ES-I3 (cell line): ENCODE measurements at regions not wholly inside any gene's neighbourhood (a gene's known extent, or its start where the extent isn't known, plus 50 kb on each side); places are given as distances from the start of the nearest gene placed in this dataset.

Experiments used
- H3K36me3 ChIP-seq: 2 replicates; pipeline ENCODE4 v1.6.1; 2013; ENCODE audit warnings: mild to moderate bottlenecking, low read length, control low read depth, moderate library complexity; ENCODE audit not compliant: insufficient read depth
- H3K4me1 ChIP-seq: 2 replicates; pipeline ENCODE4 v1.6.1; 2013; ENCODE audit warnings: mild to moderate bottlenecking, control low read depth, low read length; ENCODE audit not compliant: insufficient read depth
- H3K9ac ChIP-seq: 2 replicates; pipeline ENCODE4 v1.6.1; 2013; ENCODE audit warnings: low read depth, mild to moderate bottlenecking, low read length, moderate library complexity
- H3K9me3 ChIP-seq: 2 replicates; pipeline ENCODE4 v1.6.1; 2013; ENCODE audit warnings: mild to moderate bottlenecking, low read length, moderate library complexity; ENCODE audit not compliant: control insufficient read depth, insufficient read depth

- Histone ChIP-seq H3K9me3 (no peaks in the 10 kb centered on the region), H3K36me3 (no peaks in the 10 kb centered on the region), H3K4me1 (peaks cover 18% of the 10 kb centered on the region), H3K9ac (no peak overlapping the region)
These were observed 279.8 kb upstream of the BOD1L1 start for GRCh38 chr4:13907255-13907751.

GRCh38 chr4:13908455-13908854 is 280.9 kb upstream of the BOD1L1 start:
- Histone ChIP-seq H3K36me3 (no peaks in the 10 kb centered on the region), H3K4me1 (peaks cover 23% of the 10 kb centered on the region), H3K9me3 (no peaks in the 10 kb centered on the region), H3K9ac (no peak overlapping the region)

DNA sequence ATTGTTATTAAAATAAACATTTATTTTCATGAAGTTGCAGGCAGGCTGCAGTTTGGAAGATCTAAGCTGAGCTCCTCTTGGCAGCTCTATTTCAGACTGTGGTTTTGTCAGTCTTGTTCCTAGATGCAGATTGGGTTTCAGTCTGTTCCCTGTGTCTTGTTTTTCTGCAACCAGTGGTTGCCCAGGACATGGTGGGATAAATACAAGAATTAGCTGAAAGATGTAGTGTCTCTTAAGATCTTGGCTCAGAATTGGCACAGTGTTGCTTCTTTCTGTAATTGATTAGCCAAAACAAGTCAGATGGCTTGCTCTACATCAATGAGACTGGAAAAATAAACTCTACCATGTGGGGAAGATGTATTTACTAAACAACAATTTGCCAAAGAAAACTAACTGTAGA is 283.0 kb upstream of the BOD1L1 start:
- Histone ChIP-seq H3K9me3 (no peaks in the 10 kb centered on the region), H3K36me3 (no peaks in the 10 kb centered on the region), H3K4me1 (peaks cover 20% of the 10 kb centered on the region), H3K9ac (no peak overlapping the region)

DNA sequence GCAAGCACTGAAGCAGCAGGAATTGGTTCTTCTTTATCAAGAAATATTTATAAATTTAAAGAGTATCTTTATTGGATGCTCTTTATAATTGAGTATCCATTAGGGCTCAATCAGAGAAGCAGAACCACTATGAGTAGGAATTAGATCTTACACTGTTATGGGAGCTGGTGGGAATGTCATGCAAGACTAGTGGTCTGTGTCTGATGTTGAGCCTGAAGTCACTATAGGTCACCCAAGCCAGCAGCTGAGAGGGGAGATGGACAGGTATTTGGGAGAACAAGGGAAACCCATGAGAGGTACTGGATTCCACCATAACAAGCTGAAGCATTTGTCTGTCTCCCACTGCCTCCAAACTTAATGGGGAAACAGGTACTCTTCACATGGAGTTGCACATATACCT is 283.7 kb upstream of the BOD1L1 start:
- no peak overlapping the region for H3K9ac ChIP-seq
- no peaks in the 10 kb centered on the region for H3K36me3 ChIP-seq
- no peaks in the 10 kb centered on the region for H3K9me3 ChIP-seq
- H3K4me1 ChIP-seq = peaks cover 20% of the 10 kb centered on the region

DNA sequence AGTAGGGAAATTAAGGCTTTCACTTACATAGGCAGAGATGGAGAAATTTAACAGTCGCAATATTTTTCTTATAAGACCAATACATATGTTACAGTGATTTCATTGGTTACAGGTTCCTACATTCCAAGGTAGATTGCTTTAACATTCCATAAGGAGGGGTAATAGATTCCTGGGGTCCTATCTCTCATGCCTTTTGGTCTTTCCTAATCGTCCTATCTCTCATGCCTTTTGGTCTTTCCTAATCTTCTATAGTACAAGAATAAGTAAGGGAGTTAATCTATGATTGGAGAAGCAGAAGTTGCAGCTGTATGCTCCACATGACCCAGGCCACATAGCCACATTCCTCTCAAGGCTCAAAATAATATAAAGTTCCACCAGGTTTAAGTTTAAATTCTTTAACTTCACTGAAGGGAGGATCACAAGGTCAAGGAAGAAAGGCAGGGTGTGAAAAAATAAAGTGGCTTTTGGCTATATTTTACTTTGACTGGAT is 285.0 kb upstream of the BOD1L1 start:
- Histone ChIP-seq H3K4me1 (peaks cover 13% of the 10 kb centered on the region), H3K9ac (no peak overlapping the region), H3K36me3 (no peaks in the 10 kb centered on the region), H3K9me3 (no peaks in the 10 kb centered on the region)

DNA sequence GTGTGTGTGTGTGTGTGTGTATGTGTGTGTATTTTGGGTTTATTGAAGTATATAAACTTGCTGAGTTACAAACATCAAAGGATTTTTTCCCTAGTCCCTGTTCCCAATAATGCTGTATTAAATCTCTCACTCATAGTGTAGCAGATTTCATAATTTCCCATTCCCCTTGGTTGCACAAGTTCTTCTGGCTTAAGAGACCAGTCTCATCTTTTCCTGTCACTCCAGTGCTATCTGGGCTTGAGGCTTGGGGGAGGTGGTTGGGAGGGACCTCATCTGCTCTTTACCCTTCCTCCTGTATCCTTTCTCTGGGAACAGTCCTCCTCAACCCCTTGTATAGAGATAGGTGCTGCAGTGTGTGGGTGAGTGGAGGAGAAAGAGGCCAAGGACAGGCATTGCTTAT is 285.4 kb upstream of the BOD1L1 start:
- Histone ChIP-seq H3K9me3 (no peaks in the 10 kb centered on the region), H3K9ac (no peak overlapping the region), H3K4me1 (peaks cover 10% of the 10 kb centered on the region; the same call in 1 of the 2 replicates), H3K36me3 (no peaks in the 10 kb centered on the region)

GRCh38 chr4:13917015-13917414 is 289.5 kb upstream of the BOD1L1 start:
- no peaks in the 10 kb centered on the region for H3K9me3 ChIP-seq

DNA sequence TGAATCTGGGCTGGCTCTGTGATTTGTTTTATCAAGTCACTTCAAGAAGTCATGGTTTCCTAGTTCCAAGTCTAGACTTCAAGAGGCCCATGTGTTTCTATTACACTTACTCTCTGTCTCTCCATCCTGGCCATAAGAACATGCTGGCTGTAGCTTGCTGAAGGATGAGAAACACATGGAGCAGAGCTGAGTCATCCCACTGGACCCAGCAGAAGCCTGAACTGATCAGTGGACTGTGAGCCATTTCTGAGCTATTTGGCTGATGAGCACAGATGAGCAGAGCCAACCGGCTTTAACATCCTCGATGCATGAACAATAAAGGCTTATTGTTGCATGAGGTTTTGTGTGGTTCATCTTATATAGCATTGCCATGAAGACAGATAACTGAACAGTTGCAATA is 290.6 kb upstream of the BOD1L1 start:
- Histone ChIP-seq H3K9ac (no peak overlapping the region), H3K9me3 (no peaks in the 10 kb centered on the region), H3K4me1 (peaks cover 22% of the 10 kb centered on the region), H3K36me3 (no peaks in the 10 kb centered on the region)

More at GRCh38 chr4:13917015-13917414, 289.5 kb upstream of the BOD1L1 start:
- Histone ChIP-seq H3K4me1 (peaks cover 30% of the 10 kb centered on the region), H3K36me3 (no peaks in the 10 kb centered on the region), H3K9ac (no peak overlapping the region)

DNA sequence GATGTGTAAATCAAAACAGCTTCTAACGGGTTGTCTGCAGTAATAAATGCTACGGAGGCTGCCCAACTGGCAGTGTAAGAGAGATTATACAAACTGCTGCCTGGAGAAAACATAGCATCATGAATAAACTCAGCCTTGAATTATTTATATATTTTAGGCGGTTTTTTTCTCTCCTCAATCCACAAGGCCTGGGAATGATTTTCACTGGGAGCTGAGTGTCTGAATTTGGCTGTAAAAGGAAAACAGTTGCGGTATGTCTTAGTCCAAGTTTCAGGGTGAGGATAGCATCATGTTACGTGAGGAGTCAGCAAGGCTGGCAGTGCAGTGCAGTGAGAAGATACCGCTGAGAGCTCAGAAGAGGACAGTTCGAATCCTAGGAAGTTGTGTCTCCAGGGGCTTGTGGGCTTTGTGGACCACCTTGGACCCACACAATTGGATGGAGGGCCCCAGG is 291.5 kb upstream of the BOD1L1 start:
- H3K9me3 ChIP-seq = no peaks in the 10 kb centered on the region
- no peaks in the 10 kb centered on the region for H3K36me3 ChIP-seq
- H3K9ac ChIP-seq = no peak overlapping the region
- H3K4me1 ChIP-seq = peaks cover 25% of the 10 kb centered on the region

DNA sequence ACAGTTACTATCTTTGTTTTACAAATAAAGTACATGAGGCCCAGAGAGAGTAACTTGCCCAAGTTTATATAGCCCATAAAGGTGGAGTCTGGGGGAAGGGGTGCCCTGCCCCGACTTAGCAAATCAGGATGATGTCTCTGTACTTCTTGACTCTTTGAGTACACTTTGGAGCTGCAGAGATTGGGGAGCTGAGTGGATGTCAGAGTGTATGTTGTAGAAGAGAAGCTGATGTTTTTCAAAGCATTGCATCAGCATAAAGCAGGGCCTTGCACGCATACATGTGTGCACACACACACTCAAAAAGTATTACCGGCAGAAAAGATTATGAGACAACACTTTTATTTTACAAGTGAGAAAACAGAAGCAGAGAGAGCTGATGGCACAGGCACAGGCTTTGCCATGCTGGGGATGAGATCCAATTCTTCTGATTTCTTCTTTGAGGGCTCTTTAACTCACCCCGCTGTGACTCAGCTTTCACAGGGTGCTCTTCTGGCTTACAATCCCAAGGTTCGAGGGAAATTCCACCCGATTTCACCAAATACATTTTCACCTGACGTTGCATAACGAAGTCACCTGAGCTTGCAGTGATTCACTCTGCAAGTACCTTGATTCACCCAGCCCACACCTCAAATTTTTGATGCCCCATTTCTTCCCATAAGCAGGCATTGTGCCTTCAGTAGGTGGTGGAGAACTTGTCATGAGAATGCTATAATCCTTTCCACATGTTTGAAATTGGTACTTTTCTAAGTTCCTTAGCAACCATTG is 292.8 kb upstream of the BOD1L1 start:
- H3K4me1 ChIP-seq = peaks cover 25% of the 10 kb centered on the region
- H3K36me3 ChIP-seq = no peaks in the 10 kb centered on the region
- H3K9me3 ChIP-seq = no peaks in the 10 kb centered on the region
- no peak overlapping the region; the same call in 1 of the 2 replicates for H3K9ac ChIP-seq

GRCh38 chr4:13920901-13921300 is 293.4 kb upstream of the BOD1L1 start:
- H3K9ac ChIP-seq = no peak overlapping the region; the same call in 1 of the 2 replicates
- H3K36me3 ChIP-seq = no peaks in the 10 kb centered on the region
- H3K4me1 ChIP-seq = peaks cover 25% of the 10 kb centered on the region
- H3K9me3 ChIP-seq = no peaks in the 10 kb centered on the region

DNA sequence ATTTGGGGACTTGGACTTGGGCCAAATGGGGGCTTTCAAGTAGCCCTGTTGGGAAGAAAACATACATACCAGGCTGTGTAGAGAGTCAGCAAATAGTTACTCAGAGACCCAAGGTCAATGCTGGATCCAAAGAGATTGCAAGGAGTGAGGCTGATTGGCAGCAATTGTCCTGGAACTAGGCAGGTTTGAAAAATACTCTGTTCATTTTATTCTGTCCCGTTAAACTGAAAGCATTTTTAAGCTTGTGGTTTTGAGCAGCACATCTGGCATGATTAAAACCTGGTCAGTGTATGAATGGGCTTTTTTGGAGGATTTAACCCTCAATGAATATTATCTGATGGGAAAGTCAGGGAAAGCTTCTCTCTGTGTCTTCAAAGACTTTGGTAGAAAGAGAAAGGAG is 294.3 kb upstream of the BOD1L1 start:
- H3K9me3 ChIP-seq = no peaks in the 10 kb centered on the region
- no peak overlapping the region for H3K9ac ChIP-seq
- peaks cover 25% of the 10 kb centered on the region for H3K4me1 ChIP-seq
- no peaks in the 10 kb centered on the region for H3K36me3 ChIP-seq

GRCh38 chr4:13922459-13922858 is 294.9 kb upstream of the BOD1L1 start:
- H3K4me1 ChIP-seq = peaks cover 25% of the 10 kb centered on the region
- no peaks in the 10 kb centered on the region for H3K36me3 ChIP-seq
- no peaks in the 10 kb centered on the region for H3K9me3 ChIP-seq
- H3K9ac ChIP-seq = no peak overlapping the region

GRCh38 chr4:13922873-13923645 is 295.5 kb upstream of the BOD1L1 start:
- Histone ChIP-seq H3K9ac (no peak overlapping the region), H3K9me3 (no peaks in the 10 kb centered on the region), H3K4me1 (peaks cover 25% of the 10 kb centered on the region), H3K36me3 (no peaks in the 10 kb centered on the region)
